ENCODE measurements at regions not wholly inside any gene's neighbourhood (a gene's known extent, or its start where the extent isn't known, plus 50 kb on each side); places are given as distances from the start of the nearest gene placed in this dataset.
"Not testable (repeated sequence)": the region's sequence is repeated elsewhere in the genome, so short reads cannot be mapped to it uniquely, and the experiment has no call there.

GRCh38 chr1:238727670-238728069 lies 658.7 kb upstream of the CHRM3 start:
- no peak for DNase-seq

- no peak for DNase-seq
Observed at GRCh38 chr1:238722812-238723211, 663.6 kb upstream of the CHRM3 start.

- no peak for DNase-seq
Observed at GRCh38 chr1:238710697-238711096, 675.7 kb upstream of the CHRM3 start.

GRCh38 chr1:238701024-238701423 lies 685.3 kb upstream of the CHRM3 start:
- DNase-seq, result no peak

- no peak for DNase-seq
Observed at GRCh38 chr1:238690415-238690814, 696.0 kb upstream of the CHRM3 start.

- DNase-seq, result not testable (repeated sequence)
Observed at GRCh38 chr1:238684576-238684975, 701.8 kb upstream of the CHRM3 start.

- no peak for DNase-seq
Observed at GRCh38 chr1:238681451-238681850, 704.9 kb upstream of the CHRM3 start.

- no peak for DNase-seq
Observed at GRCh38 chr1:238681021-238681420, 705.3 kb upstream of the CHRM3 start.

- no peak for DNase-seq
Observed at GRCh38 chr1:238677567-238677966, 708.8 kb upstream of the CHRM3 start.

GRCh38 chr1:238675221-238675620 lies 711.1 kb upstream of the CHRM3 start:
- no peak for DNase-seq

GRCh38 chr1:238674316-238674715 lies 712.1 kb upstream of the CHRM3 start:
- no peak for DNase-seq

- no peak for DNase-seq
Observed at GRCh38 chr1:238673561-238673960, 712.8 kb upstream of the CHRM3 start.

- no peak for DNase-seq
Observed at GRCh38 chr1:238672806-238673205, 713.6 kb upstream of the CHRM3 start.

GRCh38 chr1:238672262-238672661 lies 714.1 kb upstream of the CHRM3 start:
- no peak for DNase-seq

GRCh38 chr1:238664139-238664538 lies 722.2 kb upstream of the CHRM3 start:
- no peak for DNase-seq

GRCh38 chr1:238660849-238661248 lies 725.5 kb upstream of the CHRM3 start:
- DNase-seq, result no peak

GRCh38 chr1:238658763-238659162 lies 727.6 kb upstream of the CHRM3 start:
- DNase-seq, result no peak

- no peak for DNase-seq
Observed at GRCh38 chr1:238653693-238654321, 732.6 kb upstream of the CHRM3 start.

GRCh38 chr1:238652346-238652968 lies 733.9 kb upstream of the CHRM3 start:
- no peak for DNase-seq

- DNase-seq, result no peak
Observed at GRCh38 chr1:238649200-238649599, 737.2 kb upstream of the CHRM3 start.

- no peak for DNase-seq
Observed at GRCh38 chr1:238648751-238649150, 737.6 kb upstream of the CHRM3 start.

- DNase-seq, result no peak
Observed at GRCh38 chr1:238648296-238648695, 738.1 kb upstream of the CHRM3 start.

- no peak for DNase-seq
Observed at GRCh38 chr1:238647877-238648276, 738.5 kb upstream of the CHRM3 start.

GRCh38 chr1:238642231-238642630 lies 744.1 kb upstream of the CHRM3 start:
- no peak for DNase-seq

GRCh38 chr1:238639861-238640260 lies 746.5 kb upstream of the CHRM3 start:
- no peak for DNase-seq
